Liver (tissue), 8 donors: ENCODE measurements at regions not wholly inside any gene's neighbourhood (a gene's known extent, or its start where the extent isn't known, plus 50 kb on each side); places are given as distances from the start of the nearest gene placed in this dataset.

Source experiments
- DNase-seq: peaks from one replicate; pipeline ENCODE4 v3.0.0-alpha.2; 2017; ENCODE audit warnings: low spot score
- H3K27ac ChIP-seq, 2 donors: one replicate each; pipeline ENCODE4 v1.7.0; 2013; ENCODE audit warnings: inconsistent platforms in 2 of 2, low read length in 2 of 2, control low read depth in 1 of 2, low read depth in 1 of 2, mild to moderate bottlenecking in 1 of 2
- H3K27me3 ChIP-seq, 4 donors: one replicate each; pipeline versions ENCODE4 v1.6.1 to v1.7.0; 2013; ENCODE audit warnings: low read length in 3 of 4, inconsistent platforms in 1 of 4, mild to moderate bottlenecking in 1 of 4, moderate library complexity in 1 of 4; ENCODE audit not compliant: control insufficient read depth in 4 of 4, insufficient read depth in 4 of 4
- H3K36me3 ChIP-seq, 4 donors: one replicate each; pipeline versions ENCODE4 v1.6.1 to v1.7.0; 2013; ENCODE audit warnings: low read length in 3 of 4, mild to moderate bottlenecking in 3 of 4, low read depth in 1 of 4, moderate library complexity in 1 of 4; ENCODE audit not compliant: control insufficient read depth in 4 of 4, insufficient read depth in 3 of 4
- H3K4me1 ChIP-seq, 4 donors: one replicate each; pipeline versions ENCODE4 v1.6.1 to v1.7.0; 2013; ENCODE audit warnings: low read length in 3 of 4, mild to moderate bottlenecking in 3 of 4, moderate library complexity in 1 of 4; ENCODE audit not compliant: control insufficient read depth in 4 of 4, insufficient read depth in 4 of 4
- H3K4me3 ChIP-seq, 3 donors: one replicate each; pipeline versions ENCODE4 v1.6.1 to v1.7.0; 2013; ENCODE audit warnings: low read length in 3 of 3, control low read depth in 1 of 3, low read depth in 1 of 3, mild to moderate bottlenecking in 1 of 3
- H3K9ac ChIP-seq, 2 donors: one replicate each; pipeline ENCODE4 v1.7.0; 2013; ENCODE audit warnings: low read length in 2 of 2, mild to moderate bottlenecking in 2 of 2, moderate library complexity in 2 of 2, control low read depth in 1 of 2, low read depth in 1 of 2
- H3K9me3 ChIP-seq, 4 donors: one replicate each; pipeline versions ENCODE4 v1.6.1 to v1.7.0; 2013; ENCODE audit warnings: low read length in 3 of 4; ENCODE audit not compliant: control insufficient read depth in 4 of 4
- EGR1 ChIP-seq, 2 donors: IDR thresholded peaks; 2 replicates each; pipeline ENCODE4 v1.6.1; 2016 to 2018; ENCODE audit warnings: antibody characterized with exemption in 2 of 2, low read depth in 2 of 2
- GABPA ChIP-seq, 2 donors: IDR thresholded peaks in 1 of 2; conservative IDR thresholded peaks in 1 of 2; 2 replicates each; pipeline ENCODE4 v1.6.1; 2016; ENCODE audit warnings: antibody characterized with exemption in 2 of 2, mild to moderate bottlenecking in 1 of 2, moderate library complexity in 1 of 2
- HNF4A ChIP-seq, 2 donors: conservative IDR thresholded peaks; 2 replicates each; pipeline ENCODE4 v1.6.1; 2016; ENCODE audit warnings: antibody characterized with exemption in 2 of 2, mild to moderate bottlenecking in 2 of 2
- JUND ChIP-seq, 2 donors: IDR thresholded peaks; 2 replicates each; pipeline ENCODE4 v1.6.1; 2016; ENCODE audit warnings: antibody characterized with exemption in 2 of 2
- MAX ChIP-seq: IDR thresholded peaks from 2 replicates; pipeline ENCODE4 v1.6.1; 2016; ENCODE audit warnings: antibody characterized with exemption
- NR2F2 ChIP-seq: IDR thresholded peaks from 2 replicates; pipeline ENCODE4 v1.6.1; 2016; ENCODE audit warnings: antibody characterized with exemption
- RAD21 ChIP-seq, 2 donors: IDR thresholded peaks; 2 replicates each; pipeline ENCODE4 v1.6.1; 2016; ENCODE audit warnings: antibody characterized with exemption in 2 of 2, mild to moderate bottlenecking in 2 of 2
- RXRA ChIP-seq, 2 donors: IDR thresholded peaks; 2 replicates each; pipeline ENCODE4 v1.6.1; 2017 to 2018; ENCODE audit warnings: antibody characterized with exemption in 2 of 2, mild to moderate bottlenecking in 1 of 2
- TAF1 ChIP-seq: conservative IDR thresholded peaks from 2 replicates; pipeline ENCODE4 v1.6.1; 2016; ENCODE audit warnings: antibody characterized with exemption, mild to moderate bottlenecking
- WGBS: extraction: QIAGEN DNeasy Blood & Tissue Kit; methylation state at CpG from one replicate; pipeline ENCODE4 v1.1.7; 2013; 5-methylcytosine and 5-hydroxymethylcytosine counted together
- TF ChIP-seq, protein P1 (sequence below): fragments of 150-350 bp; IDR thresholded peaks from 2 replicates; pipeline ENCODE4 v1.5.1; 2017; ENCODE audit warnings: improper control_type of control experiment, low read depth, low read length; ENCODE audit not compliant: missing input control
- TF ChIP-seq, protein P2 (sequence below): IDR thresholded peaks from 2 replicates; pipeline ENCODE4 v1.6.1; 2016; ENCODE audit warnings: antibody characterized with exemption
- TF ChIP-seq, protein P3 (sequence below): IDR thresholded peaks from 2 replicates; pipeline ENCODE4 v1.6.1; 2016; ENCODE audit warnings: antibody characterized with exemption
- donor health status: healthy.
- donor health status: healthy.
- donor health status: healthy.
- donor health status: healthy.
- donor health status: healthy.

- H3K27ac ChIP-seq: no peak overlapping the region
- no peak overlapping the region for H3K9ac ChIP-seq
- WGBS: 82% methylated on average over 3 of the region's 3 CpGs
- H3K4me3 ChIP-seq: no peak overlapping the region
- TF ChIP-seq EGR1 (IDR thresholded peaks at IDR 0.05; ENCODE audit: low read depth in 2 of 2) (no peak), TAF1 (no peak), MAX (no peak), RXRA (IDR thresholded peaks at IDR 0.05) (no peak), HNF4A (conservative IDR thresholded peaks at IDR 0.05) (no peak), GABPA (IDR thresholded peaks at IDR 0.05 in 1 of 2, conservative IDR thresholded peaks at IDR 0.05 in 1 of 2) (no peak), JUND (IDR thresholded peaks at IDR 0.05) (no peak), NR2F2 (no peak), RAD21 (IDR thresholded peaks at IDR 0.05) (no peak)
- TF ChIP-seq, protein P1, sequence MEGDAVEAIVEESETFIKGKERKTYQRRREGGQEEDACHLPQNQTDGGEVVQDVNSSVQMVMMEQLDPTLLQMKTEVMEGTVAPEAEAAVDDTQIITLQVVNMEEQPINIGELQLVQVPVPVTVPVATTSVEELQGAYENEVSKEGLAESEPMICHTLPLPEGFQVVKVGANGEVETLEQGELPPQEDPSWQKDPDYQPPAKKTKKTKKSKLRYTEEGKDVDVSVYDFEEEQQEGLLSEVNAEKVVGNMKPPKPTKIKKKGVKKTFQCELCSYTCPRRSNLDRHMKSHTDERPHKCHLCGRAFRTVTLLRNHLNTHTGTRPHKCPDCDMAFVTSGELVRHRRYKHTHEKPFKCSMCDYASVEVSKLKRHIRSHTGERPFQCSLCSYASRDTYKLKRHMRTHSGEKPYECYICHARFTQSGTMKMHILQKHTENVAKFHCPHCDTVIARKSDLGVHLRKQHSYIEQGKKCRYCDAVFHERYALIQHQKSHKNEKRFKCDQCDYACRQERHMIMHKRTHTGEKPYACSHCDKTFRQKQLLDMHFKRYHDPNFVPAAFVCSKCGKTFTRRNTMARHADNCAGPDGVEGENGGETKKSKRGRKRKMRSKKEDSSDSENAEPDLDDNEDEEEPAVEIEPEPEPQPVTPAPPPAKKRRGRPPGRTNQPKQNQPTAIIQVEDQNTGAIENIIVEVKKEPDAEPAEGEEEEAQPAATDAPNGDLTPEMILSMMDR: no peak
- TF ChIP-seq, protein P2, sequence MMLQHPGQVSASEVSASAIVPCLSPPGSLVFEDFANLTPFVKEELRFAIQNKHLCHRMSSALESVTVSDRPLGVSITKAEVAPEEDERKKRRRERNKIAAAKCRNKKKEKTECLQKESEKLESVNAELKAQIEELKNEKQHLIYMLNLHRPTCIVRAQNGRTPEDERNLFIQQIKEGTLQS: no peak
- TF ChIP-seq, protein P3, sequence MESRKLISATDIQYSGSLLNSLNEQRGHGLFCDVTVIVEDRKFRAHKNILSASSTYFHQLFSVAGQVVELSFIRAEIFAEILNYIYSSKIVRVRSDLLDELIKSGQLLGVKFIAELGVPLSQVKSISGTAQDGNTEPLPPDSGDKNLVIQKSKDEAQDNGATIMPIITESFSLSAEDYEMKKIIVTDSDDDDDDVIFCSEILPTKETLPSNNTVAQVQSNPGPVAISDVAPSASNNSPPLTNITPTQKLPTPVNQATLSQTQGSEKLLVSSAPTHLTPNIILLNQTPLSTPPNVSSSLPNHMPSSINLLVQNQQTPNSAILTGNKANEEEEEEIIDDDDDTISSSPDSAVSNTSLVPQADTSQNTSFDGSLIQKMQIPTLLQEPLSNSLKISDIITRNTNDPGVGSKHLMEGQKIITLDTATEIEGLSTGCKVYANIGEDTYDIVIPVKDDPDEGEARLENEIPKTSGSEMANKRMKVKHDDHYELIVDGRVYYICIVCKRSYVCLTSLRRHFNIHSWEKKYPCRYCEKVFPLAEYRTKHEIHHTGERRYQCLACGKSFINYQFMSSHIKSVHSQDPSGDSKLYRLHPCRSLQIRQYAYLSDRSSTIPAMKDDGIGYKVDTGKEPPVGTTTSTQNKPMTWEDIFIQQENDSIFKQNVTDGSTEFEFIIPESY: no peak
- H3K4me1 ChIP-seq: no peaks in the 10 kb centered on the region
- H3K27me3 ChIP-seq: no peaks in the 10 kb centered on the region
- no peak for DNase-seq
- H3K9me3 ChIP-seq: peaks cover 0 to 4% (median 0%) of the 10 kb centered on the region in 4 donors
- no peaks in the 10 kb centered on the region for H3K36me3 ChIP-seq
Measured at GRCh38 chr10:62690703-62691102, 113.8 kb upstream of the ADO start.

DNA sequence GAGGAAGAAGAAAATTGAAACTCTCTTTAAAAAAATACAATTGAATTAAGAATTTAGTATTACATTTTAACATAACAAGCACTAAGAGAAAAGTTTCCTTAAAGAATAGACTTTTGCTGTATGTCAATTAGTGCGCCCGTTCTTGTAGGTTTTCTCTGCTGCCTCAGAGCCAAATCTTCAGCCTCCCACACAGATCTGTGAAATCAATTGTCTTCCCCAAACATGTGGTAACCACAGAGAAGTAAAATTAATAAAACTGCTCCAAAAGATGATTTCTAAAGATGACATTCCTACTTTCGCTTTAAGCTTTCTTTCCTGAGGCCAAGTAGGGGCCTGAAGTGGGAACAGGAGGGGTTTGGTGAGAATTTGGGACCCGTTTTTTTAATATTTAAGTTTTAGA lies 113.2 kb upstream of the ADO start:
- Histone ChIP-seq H3K27me3 (no peaks in the 10 kb centered on the region), H3K36me3 (no peaks in the 10 kb centered on the region), H3K9me3 (peaks cover 0 to 4% (median 0%) of the 10 kb centered on the region in 4 donors), H3K4me3 (no peak overlapping the region), H3K9ac (no peak overlapping the region), H3K27ac (no peak overlapping the region), H3K4me1 (no peaks in the 10 kb centered on the region)
- no peak for DNase-seq
- TF ChIP-seq RXRA (IDR thresholded peaks at IDR 0.05) (no peak), HNF4A (conservative IDR thresholded peaks at IDR 0.05) (no peak), TAF1 (no peak)
- WGBS: 65% methylated on average over 4 of the region's 4 CpGs

GRCh38 chr10:62692085-62692484 lies 112.4 kb upstream of the ADO start:
- H3K4me1 ChIP-seq: no peaks in the 10 kb centered on the region
- H3K9ac ChIP-seq: no peak overlapping the region
- no peaks in the 10 kb centered on the region for H3K36me3 ChIP-seq
- no peak overlapping the region for H3K4me3 ChIP-seq
- TF ChIP-seq, protein P2: no peak
- 67% methylated on average over 5 of the region's 5 CpGs for WGBS
- no peak overlapping the region for H3K27ac ChIP-seq
- DNase-seq: no peak
- no peaks in the 10 kb centered on the region for H3K27me3 ChIP-seq
- peaks cover 0 to 4% (median 0%) of the 10 kb centered on the region in 4 donors for H3K9me3 ChIP-seq
